H1 (cell line): ENCODE measurements at regions not wholly inside any gene's neighbourhood (a gene's known extent, or its start where the extent isn't known, plus 50 kb on each side); places are given as distances from the start of the nearest gene placed in this dataset.

ENCODE experiments used
- CTCF ChIA-PET: fragments of 300-600 bp; sonication (Branson Sonifier 250); formaldehyde crosslinking; loops from one replicate; lab custom pipeline; 2021; ENCODE audit not compliant: partially characterized antibody; lab: Charles Lee
- POLR2A ChIA-PET: fragments of 300-600 bp; sonication (Branson Sonifier 250); formaldehyde crosslinking; loops from one replicate; lab custom pipeline; 2021; ENCODE audit warnings: inconsistent platforms; ENCODE audit not compliant: partially characterized antibody; lab: Charles Lee
- DNase-seq, 2 experiments: peaks; one replicate each; pipeline versions ENCODE4 v3.0.0 to v3.0.0-alpha.2; 2010 to 2022; ENCODE audit warnings: low spot score in 2 of 2, low read depth in 1 of 2, mixed read lengths in 1 of 2
- FAIRE-seq: peaks from 2 replicates; lab custom pipeline; 2011; peaks lifted over from hg19 to GRCh38; lab: Jason Lieb, UNC
- H2AFZ ChIP-seq: 2 replicates; pipeline ENCODE4 v1.8.1; 2012; ENCODE audit warnings: low read length, inconsistent platforms
- H2AK5ac ChIP-seq: 2 replicates; pipeline ENCODE4 v1.6.1; 2013; ENCODE audit warnings: low read depth, low read length
- H2BK120ac ChIP-seq: replicated peaks from 2 replicates; pipeline ENCODE3; 2013; ENCODE audit warnings: low read depth, low read length, inconsistent platforms
- H2BK12ac ChIP-seq: 2 replicates; pipeline ENCODE4 v1.6.1; 2013; ENCODE audit warnings: low read depth, low read length
- H2BK15ac ChIP-seq: 2 replicates; pipeline ENCODE4 v1.6.1; 2013; ENCODE audit warnings: low read length
- H2BK20ac ChIP-seq: 2 replicates; pipeline ENCODE4 v1.6.1; 2013; ENCODE audit warnings: low read length
- H2BK5ac ChIP-seq: 2 replicates; pipeline ENCODE4 v1.6.1; 2013; ENCODE audit warnings: low read depth, low read length
- H3K14ac ChIP-seq: 2 replicates; pipeline ENCODE4 v1.6.1; 2013; ENCODE audit warnings: inconsistent platforms; ENCODE audit not compliant: insufficient read length
- H3K18ac ChIP-seq: 2 replicates; pipeline ENCODE4 v1.6.1; 2013; ENCODE audit warnings: low read length; ENCODE audit errors: extremely low read depth
- H3K23ac ChIP-seq: 2 replicates; pipeline ENCODE4 v1.6.1; 2013; ENCODE audit warnings: inconsistent platforms; ENCODE audit not compliant: insufficient read length
- H3K23me2 ChIP-seq: 2 replicates; pipeline ENCODE4 v1.6.1; 2013; ENCODE audit warnings: low read depth, low read length
- H3K27ac ChIP-seq: 2 replicates; pipeline ENCODE4 v1.6.1; 2011; ENCODE audit warnings: low read depth, low read length, inconsistent platforms
- H3K27me3 ChIP-seq, 4 experiments: replicated peaks in 1 of 4; 1 replicate in 1 of 4; 2 replicates in 3 of 4; pipeline versions ENCODE4 v1.6.1 to v1.8.1; 2011 to 2013; ENCODE audit warnings: low read length in 3 of 4, mild to moderate bottlenecking in 3 of 4, inconsistent platforms in 2 of 4, mixed read lengths in 2 of 4, moderate library complexity in 1 of 4; ENCODE audit not compliant: control insufficient read depth in 3 of 4, insufficient read depth in 3 of 4; ENCODE audit errors: extremely low read depth in 1 of 4
- H3K36me3 ChIP-seq, 4 experiments: 2 replicates each; pipeline versions ENCODE4 v1.6.1 to v1.8.1; 2011 to 2013; ENCODE audit warnings: mild to moderate bottlenecking in 4 of 4, low read length in 3 of 4, moderate library complexity in 2 of 4, control low read depth in 1 of 4, inconsistent platforms in 1 of 4; ENCODE audit not compliant: insufficient read depth in 4 of 4, control insufficient read depth in 2 of 4
- H3K4ac ChIP-seq: replicated peaks from 2 replicates; pipeline ENCODE3; 2013; ENCODE audit warnings: low read length, low read depth, mixed read lengths, inconsistent platforms; ENCODE audit not compliant: insufficient read length
- H3K4me1 ChIP-seq, 4 experiments: replicated peaks in 1 of 4; 1 replicate in 1 of 4; 2 replicates in 3 of 4; pipeline versions ENCODE4 v1.6.1 to v1.8.1; 2011 to 2013; ENCODE audit warnings: low read length in 3 of 4, inconsistent platforms in 2 of 4, mixed read lengths in 1 of 4; ENCODE audit not compliant: insufficient read depth in 4 of 4, control insufficient read depth in 3 of 4
- H3K4me2 ChIP-seq, 2 experiments: 2 replicates each; pipeline versions ENCODE4 v1.6.1 to v1.8.1; 2011 to 2013; ENCODE audit warnings: low read depth in 2 of 2, low read length in 2 of 2, control low read depth in 1 of 2, inconsistent platforms in 1 of 2, mild to moderate bottlenecking in 1 of 2; ENCODE audit not compliant: insufficient read depth in 1 of 2
- H3K4me3 ChIP-seq, 4 experiments: fragments of 200-600, 300-600 bp in 1 of 4; sonication (generic), shearing (Covaris generic), sonication (Bioruptor Twin) in 1 of 4; 2 replicates each; pipeline versions ENCODE4 v1.5.1 to v1.8.1; 2011 to 2016; ENCODE audit warnings: low read length in 4 of 4, low read depth in 3 of 4, control low read depth in 2 of 4, inconsistent platforms in 2 of 4, mild to moderate bottlenecking in 2 of 4, mixed read lengths in 1 of 4, moderate library complexity in 1 of 4; ENCODE audit not compliant: insufficient read depth in 2 of 4; ENCODE audit errors: extremely low read depth in 1 of 4
- H3K56ac ChIP-seq: replicated peaks from 2 replicates; pipeline ENCODE3; 2013; ENCODE audit warnings: low read depth, mild to moderate bottlenecking, mixed read lengths, low read length, inconsistent platforms; ENCODE audit not compliant: insufficient read length
- H3K79me1 ChIP-seq: 2 replicates; pipeline ENCODE4 v1.6.1; 2013; ENCODE audit warnings: low read depth, low read length, control low read depth
- H3K79me2 ChIP-seq, 2 experiments: 2 replicates each; pipeline versions ENCODE4 v1.6.1 to v1.8.1; 2012 to 2013; ENCODE audit warnings: low read length in 2 of 2, mild to moderate bottlenecking in 2 of 2, inconsistent platforms in 1 of 2; ENCODE audit not compliant: insufficient read depth in 2 of 2, control insufficient read depth in 1 of 2
- H3K9ac ChIP-seq, 4 experiments: replicated peaks in 1 of 4; 1 replicate in 1 of 4; 2 replicates in 3 of 4; pipeline versions ENCODE4 v1.6.1 to v1.8.1; 2011 to 2013; ENCODE audit warnings: low read depth in 3 of 4, low read length in 3 of 4, control low read depth in 2 of 4, mild to moderate bottlenecking in 2 of 4, moderate library complexity in 2 of 4, inconsistent platforms in 1 of 4; ENCODE audit errors: extremely low read depth in 1 of 4
- H3K9me3 ChIP-seq, 2 experiments: 2 replicates each; pipeline versions ENCODE4 v1.6.1 to v1.8.1; 2012 to 2013; ENCODE audit warnings: mild to moderate bottlenecking in 2 of 2, moderate library complexity in 2 of 2, control low read depth in 1 of 2, inconsistent platforms in 1 of 2, low read depth in 1 of 2, low read length in 1 of 2, mixed read lengths in 1 of 2; ENCODE audit not compliant: insufficient read depth in 2 of 2
- H4K20me1 ChIP-seq, 2 experiments: replicated peaks in 1 of 2; 2 replicates each; pipeline versions ENCODE3 to v1.8.1; 2011 to 2013; ENCODE audit warnings: inconsistent platforms in 2 of 2, low read length in 2 of 2, mild to moderate bottlenecking in 1 of 2; ENCODE audit not compliant: insufficient read depth in 2 of 2, control insufficient read depth in 1 of 2
- H4K5ac ChIP-seq: 2 replicates; pipeline ENCODE4 v1.6.1; 2013; ENCODE audit warnings: low read length, low read depth, mixed read lengths, inconsistent platforms; ENCODE audit not compliant: insufficient read length
- H4K8ac ChIP-seq: 2 replicates; pipeline ENCODE4 v1.8.0; 2013; ENCODE audit warnings: mild to moderate bottlenecking, moderate library complexity, low read length, inconsistent platforms; ENCODE audit not compliant: insufficient read depth; ENCODE audit errors: extremely low read depth
- H4K91ac ChIP-seq: replicated peaks from 2 replicates; pipeline ENCODE3; 2013; ENCODE audit warnings: low read length, mixed read lengths, inconsistent platforms; ENCODE audit not compliant: insufficient read length
- BACH1 ChIP-seq: IDR thresholded peaks from 2 replicates; pipeline ENCODE4 v1.6.1; 2012; ENCODE audit warnings: low read length, improper control_type of control experiment
- CHD2 ChIP-seq: IDR thresholded peaks from 2 replicates; pipeline ENCODE4 v1.6.1; 2012; ENCODE audit warnings: low read length, improper control_type of control experiment
- NRF1 ChIP-seq: IDR thresholded peaks from 2 replicates; pipeline ENCODE4 v1.6.1; 2011; ENCODE audit warnings: mild to moderate bottlenecking, low read depth, low read length, improper control_type of control experiment
- RAD21 ChIP-seq, 2 experiments: IDR thresholded peaks in 1 of 2; conservative IDR thresholded peaks in 1 of 2; 2 replicates each; pipeline ENCODE4 v1.6.1; 2011; ENCODE audit warnings: low read depth in 2 of 2, low read length in 2 of 2, improper control_type of control experiment in 1 of 2, inconsistent platforms in 1 of 2, mild to moderate bottlenecking in 1 of 2, moderate library complexity in 1 of 2
- RFX5 ChIP-seq: IDR thresholded peaks from 2 replicates; pipeline ENCODE4 v1.6.1; 2011; ENCODE audit warnings: low read depth, low read length, improper control_type of control experiment, borderline replicate concordance
- ZNF274 ChIP-seq: IDR thresholded peaks from 2 replicates; pipeline ENCODE4 v1.7.0; 2012; ENCODE audit warnings: low read length, borderline replicate concordance; ENCODE audit errors: extremely low read depth
- WGBS, 2 experiments: shearing (Covaris generic) in 1 of 2; methylation state at CpG; one replicate each; pipeline versions ENCODE4 v1.1.6 to v1.1.7; 2013 to 2015; ENCODE audit warnings: low lambda C conversion rate in 2 of 2, mixed read lengths in 2 of 2, inconsistent platforms in 1 of 2, low coverage in 1 of 2, missing lambda C conversion rate in 1 of 2; ENCODE audit not compliant: insufficient replicate concordance in 2 of 2, insufficient coverage in 1 of 2, insufficient read length in 1 of 2; ENCODE audit errors: extremely low coverage in 1 of 2, missing lambda C conversion rate in 1 of 2; 5-methylcytosine and 5-hydroxymethylcytosine counted together

GRCh38 chrX:76538860-76539259 lies 111.3 kb downstream of the MAGEE1 start:
- Histone ChIP-seq H2BK5ac (no peak overlapping the region), H2AK5ac (no peak overlapping the region), H3K27me3 (no peaks in the 10 kb centered on the region), H3K27ac (no peak overlapping the region), H4K8ac (no peak overlapping the region), H3K4me1 (no peaks in the 10 kb centered on the region), H4K91ac (no peak overlapping the region), H4K5ac (no peak overlapping the region), H3K79me1 (no peaks in the 10 kb centered on the region), H3K4me3 (no peak overlapping the region), H3K9me3 (no peaks in the 10 kb centered on the region), H3K9ac (no peak overlapping the region), H3K36me3 (no peaks in the 10 kb centered on the region), H3K14ac (no peak overlapping the region), H2AFZ (no peak overlapping the region), H3K4me2 (no peak overlapping the region), H2BK20ac (no peak overlapping the region), H3K23me2 (no peaks in the 10 kb centered on the region), H2BK12ac (no peak overlapping the region), H3K56ac (no peak overlapping the region), H4K20me1 (no peaks in the 10 kb centered on the region), H2BK15ac (no peak overlapping the region), H2BK120ac (no peak overlapping the region), H3K79me2 (no peaks in the 10 kb centered on the region), H3K4ac (no peak overlapping the region), H3K23ac (no peak overlapping the region), H3K18ac (no peak overlapping the region)
- FAIRE-seq, result no peak
- WGBS, 2 experiments, result 45% methylated on average over 2 of the region's 2 CpGs; no CpG with 5 or more reads in 1 of the 2 experiments
- DNase-seq, result peak in 1 of 2 experiments; percentile 45
- ChIA-PET POLR2A (no interaction called here), CTCF (interaction anchor here (1.2 to 1.9 kb wide), 4 partner anchors 12 to 84 kb away, joined by 3 to 9 read pairs (median 6); no protein-coding TSS in a partner anchor)
- TF ChIP-seq CHD2 (no peak), RFX5 (no peak), NRF1 (no peak), ZNF274 (no peak), RAD21 (IDR thresholded peaks at IDR 0.05 in 1 of 2, conservative IDR thresholded peaks at IDR 0.05 in 1 of 2; ENCODE audit: low read depth in 2 of 2, low read length in 2 of 2) (peak; percentile 32 to 45; a peak in 3 of 4 replicates), BACH1 (no peak)
